ENCODE measurements at regions not wholly inside any gene's neighbourhood (a gene's known extent, or its start where the extent isn't known, plus 50 kb on each side); places are given as distances from the start of the nearest gene placed in this dataset.
A peak's percentile ranks its signal among the peaks of the same experiment; 100 is the strongest.
"Not testable (repeated sequence)": the region's sequence is repeated elsewhere in the genome, so short reads cannot be mapped to it uniquely, and the experiment has no call there.

- Mint-ChIP-seq H3K9me3 (peaks cover 20% of the 10 kb centered on the region), H3K27me3 (no peaks in the 10 kb centered on the region), H3K27ac (no peak overlapping the region), H3K4me3 (no peak overlapping the region), H3K4me1 (ENCODE audit: low read depth) (no peaks in the 10 kb centered on the region), H3K36me3 (ENCODE audit: low read depth) (no peaks in the 10 kb centered on the region)
- intact Hi-C loops (cut with micrococcal nuclease): no loop called here
Observed at GRCh38 chr10:21396889-21397288, 128.6 kb downstream of the SKIDA1 start.

DNA sequence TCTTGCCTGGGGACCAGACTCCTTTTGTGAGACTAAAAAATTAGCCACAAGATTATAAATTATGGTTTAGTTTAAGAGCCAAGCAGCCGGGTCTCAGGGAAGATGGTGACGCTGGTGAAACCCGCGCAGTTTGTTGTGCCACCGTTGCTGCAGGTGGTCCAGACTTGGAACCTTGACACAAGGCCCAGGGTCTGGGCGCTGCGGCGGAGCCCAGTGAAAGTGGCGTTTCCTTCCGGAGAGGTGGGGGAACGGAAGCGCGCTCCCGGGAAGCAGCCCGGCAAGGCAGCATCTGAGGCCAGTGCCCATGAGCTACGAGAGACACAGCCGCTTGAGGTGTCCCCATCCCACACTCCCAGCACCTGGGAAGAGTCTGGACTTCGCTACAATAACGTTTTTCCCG, 131.6 kb downstream of the SKIDA1 start:
- H3K27me3 Mint-ChIP-seq: no peaks in the 10 kb centered on the region
- no peak overlapping the region for H3K4me3 Mint-ChIP-seq
- H3K9me3 Mint-ChIP-seq: peaks cover 20% of the 10 kb centered on the region
- no peaks in the 10 kb centered on the region for H3K36me3 Mint-ChIP-seq (ENCODE audit: low read depth)
- H3K27ac Mint-ChIP-seq: no peak overlapping the region
- intact Hi-C loops (cut with micrococcal nuclease): no loop called here
- H3K4me1 Mint-ChIP-seq (ENCODE audit: low read depth): no peaks in the 10 kb centered on the region

GRCh38 chr10:21388589-21388988, 136.9 kb downstream of the SKIDA1 start:
- H3K27ac Mint-ChIP-seq: no peak overlapping the region
- H3K9me3 Mint-ChIP-seq: no peaks in the 10 kb centered on the region
- intact Hi-C loops (cut with micrococcal nuclease): no loop called here
- H3K4me1 Mint-ChIP-seq (ENCODE audit: low read depth): no peaks in the 10 kb centered on the region
- H3K36me3 Mint-ChIP-seq (ENCODE audit: low read depth): no peaks in the 10 kb centered on the region
- no peaks in the 10 kb centered on the region for H3K27me3 Mint-ChIP-seq
- no peak overlapping the region for H3K4me3 Mint-ChIP-seq

DNA sequence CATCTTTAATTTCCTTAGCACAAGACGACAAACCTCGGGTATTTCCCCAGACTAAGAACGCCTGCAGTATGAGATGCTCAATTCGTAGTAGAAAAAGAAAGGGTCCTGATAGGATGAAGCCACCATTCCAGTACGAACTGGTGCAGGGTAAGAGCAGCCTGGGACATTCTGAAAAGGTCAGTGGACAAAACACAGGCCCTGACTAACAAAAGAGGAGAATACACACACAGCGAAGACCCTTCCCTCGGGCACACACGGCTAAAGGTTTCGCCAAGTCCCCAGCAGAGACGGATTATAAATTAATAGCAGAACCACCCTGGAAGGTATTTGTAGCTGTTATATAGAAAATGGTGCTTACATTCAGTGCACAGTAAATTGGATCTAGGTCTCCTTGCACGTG, 137.6 kb downstream of the SKIDA1 start:
- H3K9me3 Mint-ChIP-seq: no peaks in the 10 kb centered on the region
- intact Hi-C loops (cut with micrococcal nuclease): no loop called here
- no peaks in the 10 kb centered on the region for H3K27me3 Mint-ChIP-seq
- no peaks in the 10 kb centered on the region for H3K36me3 Mint-ChIP-seq (ENCODE audit: low read depth)
- H3K4me3 Mint-ChIP-seq: no peak overlapping the region
- no peaks in the 10 kb centered on the region for H3K4me1 Mint-ChIP-seq (ENCODE audit: low read depth)
- no peak overlapping the region for H3K27ac Mint-ChIP-seq

DNA sequence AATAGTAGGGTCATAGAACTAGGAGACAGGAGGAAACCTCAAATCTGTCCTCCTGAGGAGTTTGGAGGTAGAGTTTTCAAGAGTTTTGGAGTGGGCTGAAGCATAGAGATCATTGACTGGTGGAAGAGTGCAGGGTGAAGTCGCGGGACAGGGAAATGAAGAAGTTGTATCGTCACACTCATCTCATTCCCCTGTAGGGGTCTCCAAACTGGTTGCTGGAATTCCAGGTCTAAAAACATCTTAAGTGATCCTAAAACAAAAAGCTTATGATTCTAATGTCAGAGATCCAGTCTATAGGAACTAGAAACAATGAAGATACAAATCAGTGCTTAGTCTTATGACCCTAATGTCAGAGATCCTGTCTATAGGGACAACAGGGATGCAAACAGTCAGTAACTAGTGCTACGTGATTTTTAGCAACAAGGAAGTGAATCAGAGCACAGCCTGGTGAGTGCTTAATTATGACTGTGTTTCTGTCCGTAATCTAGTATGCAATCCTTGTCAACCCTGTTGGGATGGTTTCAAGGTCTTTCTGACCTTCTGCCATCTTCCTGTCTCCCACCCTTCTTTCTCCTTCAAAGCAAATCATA, 139.4 kb downstream of the SKIDA1 start:
- Mint-ChIP-seq H3K27ac (no peak overlapping the region), H3K9me3 (no peaks in the 10 kb centered on the region), H3K36me3 (ENCODE audit: low read depth) (no peaks in the 10 kb centered on the region), H3K4me1 (ENCODE audit: low read depth) (no peaks in the 10 kb centered on the region), H3K27me3 (no peaks in the 10 kb centered on the region), H3K4me3 (no peak overlapping the region)
- intact Hi-C loops (cut with micrococcal nuclease): no loop called here

DNA sequence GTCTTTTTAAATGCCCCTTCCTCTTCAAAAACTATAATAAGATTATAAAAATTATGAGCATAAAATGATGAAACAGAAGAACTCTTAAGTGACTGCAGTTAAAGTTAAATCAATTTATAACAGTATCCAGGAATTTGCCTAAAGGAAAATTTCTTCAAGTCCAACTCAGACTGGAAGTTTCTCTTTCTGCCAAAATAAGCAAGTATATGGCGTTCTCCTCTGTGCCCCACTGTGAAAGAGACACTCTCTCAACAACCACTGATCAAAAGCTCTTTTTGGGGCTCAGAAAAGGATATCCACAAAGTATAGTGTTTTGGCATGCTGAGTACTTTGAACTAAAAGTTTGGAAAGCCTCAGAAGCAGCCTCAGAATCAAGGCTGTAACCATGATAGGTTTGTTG, 139.9 kb downstream of the SKIDA1 start:
- no peak overlapping the region for H3K27ac Mint-ChIP-seq
- intact Hi-C loops (cut with micrococcal nuclease): no loop called here

DNA sequence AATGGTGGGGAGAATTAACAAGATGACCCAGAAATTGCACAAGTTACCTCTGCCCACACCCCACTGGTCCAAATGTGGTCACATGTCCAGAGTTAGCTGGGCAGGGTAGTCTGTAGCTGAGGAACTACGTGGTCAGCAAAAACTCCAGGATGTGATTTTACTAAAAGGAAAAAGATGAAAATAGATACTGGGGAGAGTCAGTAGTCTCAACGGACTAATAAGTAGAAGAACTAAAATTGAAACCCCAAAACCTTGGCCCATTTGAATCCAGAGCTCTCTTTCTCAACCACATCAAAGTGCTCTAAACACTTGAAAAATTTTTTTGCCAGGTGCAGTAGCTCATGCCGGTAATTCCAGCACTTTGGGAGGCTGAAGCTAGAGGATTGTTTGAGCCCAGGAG, 146.3 kb downstream of the SKIDA1 start:
- Mint-ChIP-seq H3K36me3 (ENCODE audit: low read depth) (no peaks in the 10 kb centered on the region), H3K4me3 (no peak overlapping the region), H3K27me3 (no peaks in the 10 kb centered on the region), H3K27ac (no peak overlapping the region), H3K9me3 (no peaks in the 10 kb centered on the region), H3K4me1 (ENCODE audit: low read depth) (no peaks in the 10 kb centered on the region)
- intact Hi-C loops (cut with micrococcal nuclease): no loop called here

More for the DNA sequence above, 139.9 kb downstream of the SKIDA1 start:
- Mint-ChIP-seq H3K4me1 (ENCODE audit: low read depth) (no peaks in the 10 kb centered on the region), H3K36me3 (ENCODE audit: low read depth) (no peaks in the 10 kb centered on the region), H3K27me3 (no peaks in the 10 kb centered on the region), H3K4me3 (no peak overlapping the region), H3K9me3 (no peaks in the 10 kb centered on the region)

DNA sequence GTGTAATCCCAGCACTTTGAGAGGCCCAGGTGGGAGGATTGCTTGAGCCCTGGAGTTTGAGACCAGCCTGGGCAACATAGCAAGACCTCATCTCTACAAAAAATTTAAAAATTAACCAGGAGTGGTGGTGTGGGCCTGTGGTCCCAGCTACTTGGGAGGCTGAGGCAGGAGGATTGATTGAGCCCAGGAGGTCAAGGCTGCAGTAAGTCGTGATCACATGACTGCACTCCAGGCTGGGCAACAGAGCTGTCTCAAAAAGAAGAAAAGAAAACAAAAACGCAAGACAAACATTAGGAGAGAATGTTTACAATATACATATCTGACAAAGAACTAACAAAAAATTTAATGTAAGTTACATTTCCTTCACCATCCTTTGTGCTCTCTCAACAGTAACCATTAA, 150.2 kb downstream of the SKIDA1 start:
- H3K4me1 Mint-ChIP-seq (ENCODE audit: low read depth); H3K36me3 Mint-ChIP-seq (ENCODE audit: low read depth); intact Hi-C loops (cut with micrococcal nuclease); H3K4me3 Mint-ChIP-seq; H3K27ac Mint-ChIP-seq; H3K9me3 Mint-ChIP-seq; H3K27me3 Mint-ChIP-seq: not testable (repeated sequence)

- H3K27ac Mint-ChIP-seq; H3K9me3 Mint-ChIP-seq; H3K36me3 Mint-ChIP-seq (ENCODE audit: low read depth); H3K27me3 Mint-ChIP-seq; intact Hi-C loops (cut with micrococcal nuclease); H3K4me3 Mint-ChIP-seq; H3K4me1 Mint-ChIP-seq (ENCODE audit: low read depth): not testable (repeated sequence)
Observed at GRCh38 chr10:21373881-21374280, 151.6 kb downstream of the SKIDA1 start.

DNA sequence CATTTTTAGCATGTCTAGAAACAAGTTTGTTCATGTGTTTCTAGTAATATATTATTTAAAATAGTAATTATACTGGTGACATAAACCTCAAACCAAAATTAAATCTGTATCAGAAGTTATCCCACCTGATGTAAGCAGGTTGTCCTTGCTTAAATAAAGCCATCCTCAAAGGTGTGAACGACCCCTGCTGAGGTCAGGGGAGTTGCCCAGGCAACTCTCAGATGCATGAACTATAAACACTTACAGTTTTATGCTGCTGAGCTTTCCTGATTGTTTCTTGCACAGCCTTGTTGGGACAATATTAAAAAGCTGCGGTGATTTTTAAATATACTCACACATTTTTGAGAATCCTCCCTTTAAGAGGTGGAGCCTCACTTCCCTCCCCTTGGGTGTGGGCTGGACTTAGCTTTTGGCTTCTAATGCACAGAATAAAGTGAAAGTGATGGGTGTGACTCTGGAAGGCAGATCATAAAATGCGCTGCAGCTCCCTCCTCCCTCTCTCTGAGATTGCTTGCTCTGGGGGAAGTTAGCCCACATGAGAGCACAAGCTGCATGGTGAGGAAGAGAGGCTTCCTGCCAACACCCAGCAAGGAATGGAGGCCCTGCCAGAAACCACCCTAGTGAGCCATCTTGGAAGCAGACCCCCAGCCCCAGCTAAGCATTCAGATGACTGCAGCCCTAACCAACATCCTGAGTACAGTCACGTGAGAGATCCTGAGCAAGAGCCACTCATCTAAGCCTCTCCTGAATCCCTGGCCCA, 152.7 kb downstream of the SKIDA1 start:
- Mint-ChIP-seq H3K4me1 (ENCODE audit: low read depth) (peaks cover 14% of the 10 kb centered on the region), H3K27me3 (no peaks in the 10 kb centered on the region), H3K9me3 (no peaks in the 10 kb centered on the region), H3K27ac (peak overlapping the region; percentile 65), H3K36me3 (ENCODE audit: low read depth) (no peaks in the 10 kb centered on the region), H3K4me3 (no peak overlapping the region)
- intact Hi-C loops (cut with micrococcal nuclease): no loop called here

- intact Hi-C loops (cut with micrococcal nuclease): no loop called here
- Mint-ChIP-seq H3K27ac (no peak overlapping the region), H3K27me3 (no peaks in the 10 kb centered on the region), H3K4me1 (ENCODE audit: low read depth) (peaks cover 14% of the 10 kb centered on the region), H3K4me3 (no peak overlapping the region), H3K9me3 (no peaks in the 10 kb centered on the region), H3K36me3 (ENCODE audit: low read depth) (no peaks in the 10 kb centered on the region)
Observed at GRCh38 chr10:21369697-21370096, 155.8 kb downstream of the SKIDA1 start.

DNA sequence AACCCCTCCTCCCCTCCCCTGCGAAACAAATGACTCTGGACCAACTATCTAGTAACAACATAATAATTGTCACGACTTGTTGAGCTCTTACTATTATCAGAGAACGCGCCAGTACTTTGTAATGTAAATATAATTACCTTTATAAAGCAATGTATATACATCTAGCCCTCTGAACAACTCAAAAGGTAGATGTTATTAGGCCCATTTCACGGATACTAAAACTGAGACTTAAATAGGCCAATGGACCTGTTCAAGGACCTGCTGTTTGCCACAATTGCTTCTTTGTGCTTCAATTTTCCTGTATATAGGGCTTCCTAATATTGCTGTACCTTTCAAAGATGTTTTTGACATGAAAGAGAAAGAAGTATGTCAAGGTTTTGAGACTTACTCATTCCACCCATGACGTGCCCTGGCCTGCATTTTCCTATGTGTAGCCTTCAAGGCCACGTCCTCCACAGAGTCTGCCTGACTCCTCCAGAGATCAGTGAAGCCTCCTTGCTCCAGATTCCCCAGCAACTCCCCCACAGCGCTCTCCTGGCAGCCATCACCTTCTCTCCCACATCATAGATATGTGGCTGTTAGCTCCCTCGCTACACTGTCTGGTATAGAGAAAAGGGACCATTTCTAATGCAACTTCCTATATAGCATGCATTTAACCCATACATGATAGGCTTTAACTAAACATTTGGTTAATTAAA, 156.6 kb downstream of the SKIDA1 start:
- Mint-ChIP-seq H3K27ac (no peak overlapping the region), H3K4me1 (ENCODE audit: low read depth) (peaks cover 14% of the 10 kb centered on the region), H3K4me3 (no peak overlapping the region), H3K9me3 (no peaks in the 10 kb centered on the region), H3K36me3 (ENCODE audit: low read depth) (no peaks in the 10 kb centered on the region), H3K27me3 (no peaks in the 10 kb centered on the region)
- intact Hi-C loops (cut with micrococcal nuclease): no loop called here

DNA sequence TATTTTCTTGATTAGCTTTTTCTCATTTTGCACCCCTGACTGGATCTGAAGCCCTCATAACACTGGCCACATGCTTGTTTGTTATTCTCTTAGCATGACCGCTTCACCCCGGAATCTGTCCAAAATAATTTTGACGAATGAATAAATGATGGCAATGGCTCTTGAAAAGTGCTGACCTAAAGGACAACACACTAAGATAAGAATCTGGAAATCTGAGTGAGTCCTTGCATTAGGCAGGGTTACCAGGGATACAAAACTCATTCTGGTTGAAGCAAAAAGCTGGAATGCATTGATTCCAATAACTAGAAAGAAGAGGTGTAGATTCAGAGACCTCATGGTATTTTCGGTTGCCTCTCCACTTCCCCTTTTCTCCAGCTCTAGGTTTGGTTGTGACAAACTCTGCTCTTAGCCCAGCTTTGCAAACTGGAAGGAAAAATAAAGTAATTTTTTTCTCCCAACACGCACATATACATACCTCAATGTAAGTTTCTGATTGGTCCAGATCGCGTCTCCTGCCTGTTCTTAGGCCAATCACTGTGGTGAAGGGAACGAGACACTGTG, 157.4 kb downstream of the SKIDA1 start:
- no peaks in the 10 kb centered on the region for H3K27me3 Mint-ChIP-seq
- H3K27ac Mint-ChIP-seq: no peak overlapping the region
- H3K4me1 Mint-ChIP-seq (ENCODE audit: low read depth): peaks cover 11% of the 10 kb centered on the region
- H3K36me3 Mint-ChIP-seq (ENCODE audit: low read depth): no peaks in the 10 kb centered on the region
- no peak overlapping the region for H3K4me3 Mint-ChIP-seq
- intact Hi-C loops (cut with micrococcal nuclease): no loop called here
- no peaks in the 10 kb centered on the region for H3K9me3 Mint-ChIP-seq

DNA sequence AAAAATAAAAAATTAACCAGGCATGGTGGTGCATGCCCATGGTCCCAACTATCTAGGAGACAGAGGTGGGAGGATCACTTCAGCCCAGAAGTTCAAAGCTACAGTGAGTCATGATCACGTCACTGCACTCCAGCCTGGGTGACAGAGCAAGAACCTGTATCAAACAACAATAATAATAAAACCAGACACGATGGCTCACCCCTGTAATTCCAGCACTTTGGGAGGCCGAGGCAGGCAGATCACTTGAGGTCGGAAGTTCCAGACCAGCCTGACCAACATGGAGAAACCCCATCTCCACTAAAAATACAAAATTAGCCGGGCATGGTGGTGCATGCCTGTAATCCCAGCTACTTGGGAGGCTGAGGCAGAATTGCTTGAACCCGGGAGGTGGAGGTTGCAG, 159.4 kb downstream of the SKIDA1 start:
- intact Hi-C loops (cut with micrococcal nuclease); H3K4me3 Mint-ChIP-seq; H3K27me3 Mint-ChIP-seq; H3K27ac Mint-ChIP-seq; H3K4me1 Mint-ChIP-seq (ENCODE audit: low read depth); H3K36me3 Mint-ChIP-seq (ENCODE audit: low read depth); H3K9me3 Mint-ChIP-seq: not testable (repeated sequence)

Data from dendritic cell treated with granulocyte-macrophage colony-stimulating factor and Interleukin-4, amounts not matched to agents 40 ng/mL and 50 ng/mL, for 4 days (primary cell).